Ammon's horn (tissue), 1 donor: ENCODE measurements at regions not wholly inside any gene's neighbourhood (a gene's known extent, or its start where the extent isn't known, plus 50 kb on each side); places are given as distances from the start of the nearest gene placed in this dataset.
"Not testable (repeated sequence)": the region's sequence is repeated elsewhere in the genome, so short reads cannot be mapped to it uniquely, and the experiment has no call there.

Source experiments
- DNase-seq: peaks from one replicate; pipeline ENCODE4 v3.0.0-alpha.2; 2016; ENCODE audit warnings: low spot score

DNA sequence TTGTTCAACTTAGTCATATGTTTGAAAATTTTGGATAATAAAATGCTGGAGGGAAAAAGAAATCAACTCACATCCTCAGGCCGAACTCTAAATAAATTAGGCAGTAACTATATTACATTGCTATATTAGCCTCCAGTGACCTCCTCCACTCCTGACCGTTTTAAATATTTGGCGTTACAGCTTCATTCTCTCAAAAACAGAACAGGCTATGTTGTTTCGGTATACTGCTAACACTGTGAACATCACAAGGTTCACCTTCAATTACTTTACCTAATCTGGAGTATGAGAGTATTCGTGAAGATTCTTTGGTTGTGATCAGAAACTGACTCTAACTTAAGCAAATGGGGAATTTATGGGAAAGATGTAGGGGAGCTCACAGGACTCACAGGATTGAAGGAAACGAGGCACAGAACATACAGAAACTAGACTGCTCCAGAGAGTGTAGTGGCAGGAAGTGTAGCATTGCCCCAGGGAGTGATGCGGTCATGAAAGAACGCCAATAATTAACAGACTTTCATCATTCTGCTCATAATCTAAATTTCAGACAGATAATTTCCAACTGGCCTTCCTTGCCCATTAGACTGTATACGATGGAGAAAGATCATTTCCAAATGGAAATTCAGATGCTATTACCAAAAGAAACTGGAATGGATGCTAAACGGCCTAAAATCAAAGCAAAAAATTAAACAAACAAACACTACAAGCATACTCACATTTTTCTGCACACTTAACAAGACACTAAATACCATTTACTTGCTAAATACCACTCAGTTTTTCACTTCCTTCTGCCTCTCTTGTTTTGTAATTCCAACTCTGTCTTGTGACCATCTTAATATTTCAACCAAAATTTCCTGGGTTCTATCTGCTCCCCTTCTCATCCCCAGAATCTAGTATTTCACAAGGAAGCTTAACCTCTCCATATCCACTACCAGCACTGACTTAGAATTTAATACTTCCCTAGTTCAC lies 110.1 kb upstream of the LPAR1 start:
- no peak for DNase-seq

- no peak for DNase-seq
Observed at GRCh38 chr9:111147041-111147440, 108.8 kb upstream of the LPAR1 start.

DNA sequence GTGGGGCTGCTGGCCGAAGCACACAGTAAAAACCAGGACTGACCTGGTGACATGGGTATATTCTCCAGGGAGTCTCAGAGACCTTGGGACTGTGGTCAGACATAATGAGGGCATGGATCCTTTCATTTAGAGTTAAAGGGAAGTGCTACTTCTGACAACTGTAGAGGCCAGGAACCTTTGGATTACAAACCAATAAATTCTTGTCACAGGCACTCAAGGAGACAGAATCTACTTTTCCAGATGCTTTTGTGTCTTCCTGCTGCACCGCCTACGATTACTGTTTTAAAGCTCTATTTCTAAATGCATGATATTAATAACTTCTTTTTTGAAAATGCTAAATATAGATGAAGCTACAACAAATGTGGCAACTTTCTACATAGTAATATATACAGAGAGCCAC lies 106.5 kb upstream of the LPAR1 start:
- no peak for DNase-seq

GRCh38 chr9:111136180-111136579 lies 97.9 kb upstream of the LPAR1 start:
- DNase-seq: no peak

GRCh38 chr9:111131211-111131610 lies 92.9 kb upstream of the LPAR1 start:
- DNase-seq: no peak

- no peak for DNase-seq
Observed at GRCh38 chr9:111120526-111120925, 82.3 kb upstream of the LPAR1 start.

DNA sequence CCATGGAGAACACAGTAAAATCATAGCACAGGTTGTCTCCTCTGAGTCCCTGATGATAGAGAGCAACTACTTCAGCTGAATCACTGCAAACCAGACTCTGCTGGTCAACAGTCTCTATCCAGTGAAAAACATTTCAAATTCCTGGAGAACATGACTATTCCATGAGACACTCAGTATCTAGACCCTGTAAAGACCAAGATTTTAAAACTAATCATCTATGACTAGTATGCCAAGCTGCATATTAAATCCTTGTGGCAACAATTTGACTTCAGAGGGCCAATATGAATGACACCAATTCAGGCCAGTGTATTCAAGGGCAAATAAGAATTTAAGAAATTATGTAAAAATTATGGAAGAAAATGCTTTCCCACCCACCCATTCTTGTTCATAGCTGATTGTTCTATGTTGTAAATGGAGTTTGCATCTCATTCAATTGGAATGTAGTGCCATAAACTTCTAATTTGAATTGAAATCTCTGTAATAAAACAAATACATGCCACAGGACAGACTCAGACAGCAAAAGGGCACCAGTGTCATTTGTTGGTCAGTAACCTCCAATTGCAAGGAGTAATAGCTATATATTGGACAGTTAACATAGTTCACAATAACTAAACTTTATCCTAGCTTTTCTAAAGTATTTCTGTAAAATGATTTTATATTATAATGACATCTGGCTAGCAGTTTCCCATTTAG lies 80.1 kb upstream of the LPAR1 start:
- DNase-seq: no peak

- no peak for DNase-seq
Observed at GRCh38 chr9:111114486-111114885, 76.2 kb upstream of the LPAR1 start.

DNA sequence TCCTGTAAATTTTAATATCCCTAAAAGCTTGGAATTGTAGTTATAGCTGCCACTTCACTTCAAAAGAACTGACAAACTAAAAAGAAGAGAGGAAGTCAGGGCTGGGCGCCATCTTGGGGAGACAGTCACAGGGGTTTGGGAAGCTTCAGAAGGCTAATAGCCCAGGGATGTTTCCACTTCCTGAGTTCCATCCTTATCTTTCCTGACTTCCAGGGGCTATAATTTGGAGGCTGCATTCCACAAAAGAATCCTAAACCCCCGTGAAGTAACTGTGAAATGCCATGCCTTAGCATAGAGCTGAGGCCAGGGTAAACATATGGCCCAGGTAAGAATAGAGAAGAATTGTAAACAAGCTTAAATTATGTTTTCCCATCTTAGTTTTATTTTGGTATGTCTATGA lies 75.4 kb upstream of the LPAR1 start:
- DNase-seq: no peak

GRCh38 chr9:111110805-111111204 lies 72.5 kb upstream of the LPAR1 start:
- DNase-seq: no peak

DNA sequence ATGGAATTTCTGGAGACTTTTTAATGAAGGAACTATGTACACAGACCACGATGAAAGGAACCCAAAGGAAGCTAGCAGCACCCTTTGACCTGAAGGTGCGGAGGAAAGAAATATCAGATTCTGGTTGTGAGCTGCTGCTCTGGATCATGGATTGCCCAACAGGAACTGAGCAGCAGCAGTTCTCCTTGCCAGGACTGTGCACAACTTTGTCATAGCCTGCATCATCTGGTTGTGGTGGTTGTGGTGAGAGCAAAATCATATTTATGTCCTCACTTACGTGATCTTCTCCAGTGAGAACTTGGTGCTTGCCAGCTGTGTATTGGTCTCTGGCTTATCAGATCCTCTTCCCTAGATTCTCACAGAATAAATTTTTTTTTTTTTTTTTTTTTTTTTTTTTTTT lies 70.7 kb upstream of the LPAR1 start:
- DNase-seq: no peak

GRCh38 chr9:111107141-111107540 lies 68.9 kb upstream of the LPAR1 start:
- DNase-seq: no peak

- no peak for DNase-seq
Observed at GRCh38 chr9:111106202-111106601, 67.9 kb upstream of the LPAR1 start.

GRCh38 chr9:111102793-111103464 lies 64.7 kb upstream of the LPAR1 start:
- DNase-seq: no peak

DNA sequence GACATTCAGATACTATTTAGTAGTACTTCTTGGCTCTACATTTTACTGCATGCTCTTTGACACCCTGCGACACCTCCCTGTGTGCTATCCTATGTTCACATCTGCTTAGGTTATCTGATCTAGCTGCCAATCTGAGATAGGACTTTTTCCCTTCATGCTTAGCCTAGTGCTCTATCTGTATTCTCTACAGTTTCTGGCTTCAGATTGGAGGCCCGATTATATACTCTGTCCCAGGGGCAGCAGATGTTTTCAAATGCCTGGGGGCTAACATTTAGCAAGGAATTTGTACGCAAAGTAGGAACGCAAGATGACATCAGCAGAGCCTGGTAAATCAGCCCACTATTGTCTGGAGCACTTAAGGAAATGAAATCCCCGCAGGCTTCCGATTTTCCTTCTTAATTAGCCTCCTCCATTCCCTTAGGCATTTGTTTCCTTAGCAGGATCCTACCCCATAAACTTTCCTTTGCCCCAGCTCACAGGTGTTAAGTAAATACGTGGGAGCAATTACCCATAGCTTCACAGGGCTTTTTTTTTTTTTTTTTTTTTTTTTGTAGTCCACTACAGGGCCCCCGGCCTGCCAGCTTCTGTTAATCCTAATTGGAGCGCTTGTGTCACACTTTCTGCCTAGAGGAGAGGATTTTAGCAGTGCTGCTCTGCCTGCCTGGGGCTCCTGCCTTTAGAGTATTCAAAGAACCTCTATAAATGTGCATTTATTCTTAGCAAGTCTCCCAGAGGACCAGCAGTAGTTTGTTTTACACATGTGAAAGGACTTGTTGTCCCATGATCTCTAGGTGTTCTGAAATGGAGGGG lies 61.1 kb upstream of the LPAR1 start:
- DNase-seq: no peak

GRCh38 chr9:111098093-111098492 lies 59.8 kb upstream of the LPAR1 start:
- DNase-seq: no peak

GRCh38 chr9:111096051-111096450 lies 57.8 kb upstream of the LPAR1 start:
- no peak for DNase-seq

GRCh38 chr9:111095441-111095840 lies 57.2 kb upstream of the LPAR1 start:
- DNase-seq: no peak

DNA sequence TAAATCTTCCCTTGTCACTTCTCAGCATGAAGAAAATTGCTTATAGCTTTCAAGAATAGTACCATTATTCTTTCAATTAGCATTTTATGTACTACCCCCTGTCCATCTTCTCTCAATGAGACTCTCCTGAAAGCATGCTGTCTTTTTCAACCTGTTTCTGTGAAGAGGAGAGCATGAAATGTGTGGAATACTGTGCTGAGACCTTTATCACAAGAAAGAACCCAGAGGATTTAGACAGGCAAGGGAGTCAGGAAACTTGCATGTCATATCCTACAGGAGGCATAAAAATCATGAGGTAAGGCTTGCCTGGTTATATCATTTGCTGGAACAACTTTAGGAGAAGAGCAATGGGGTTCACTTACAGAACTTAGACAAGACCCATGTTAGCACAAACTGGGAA lies 56.7 kb upstream of the LPAR1 start:
- no peak for DNase-seq

DNA sequence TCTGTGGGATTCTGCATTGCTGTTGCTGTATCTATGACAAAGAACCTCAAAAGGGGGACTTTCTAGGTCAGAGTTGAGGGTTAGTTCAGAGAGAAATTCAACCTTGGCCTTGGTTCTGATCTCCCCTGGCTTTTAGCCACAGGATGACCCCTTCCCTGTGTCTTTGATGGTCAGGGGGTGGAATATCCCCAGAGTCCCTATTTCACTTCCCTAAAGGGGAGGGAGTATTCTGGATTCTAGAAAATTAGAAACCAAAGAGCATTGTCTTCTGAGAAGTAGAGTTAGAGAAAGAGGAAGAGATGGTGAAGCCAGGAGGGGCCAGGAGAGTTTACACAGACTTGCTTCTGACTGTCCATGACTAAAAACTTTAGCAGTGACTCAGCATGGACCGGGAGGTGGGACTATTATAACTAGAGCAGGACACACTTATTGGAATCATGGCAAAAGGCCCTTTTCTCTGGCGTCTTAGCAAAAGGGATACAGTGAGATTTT lies 56.2 kb upstream of the LPAR1 start:
- DNase-seq: peak; percentile 31

DNA sequence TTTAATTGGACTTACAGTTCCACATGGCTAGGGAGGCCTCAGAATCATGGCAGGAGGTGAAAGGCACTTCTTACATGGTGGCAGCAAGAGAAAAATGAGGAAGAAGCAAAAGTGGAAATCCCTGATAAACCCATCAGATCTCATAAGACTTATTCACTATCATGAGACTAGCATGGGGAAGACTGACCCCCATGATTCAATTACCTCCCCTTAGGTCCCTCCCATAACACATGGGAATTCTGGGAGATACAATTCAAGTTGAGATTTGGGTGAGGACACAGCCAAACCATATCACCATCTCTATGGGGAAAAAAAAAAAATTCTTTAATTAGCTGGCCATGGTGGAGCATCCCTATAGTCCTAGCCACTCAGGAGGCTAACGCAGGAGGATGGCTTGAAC lies 53.9 kb upstream of the LPAR1 start:
- not testable (repeated sequence) for DNase-seq
